Keratinocyte (primary cell): ENCODE measurements at regions not wholly inside any gene's neighbourhood (a gene's known extent, or its start where the extent isn't known, plus 50 kb on each side); places are given as distances from the start of the nearest gene placed in this dataset.
"Not testable (repeated sequence)": the region's sequence is repeated elsewhere in the genome, so short reads cannot be mapped to it uniquely, and the experiment has no call there.

Experiments used
- DNase-seq: peaks from one replicate; pipeline ENCODE4 v3.0.0-alpha.2; 2011; ENCODE audit warnings: low read depth, missing footprints, low spot score
- FAIRE-seq: peaks from 2 replicates; lab custom pipeline; 2011; peaks lifted over from hg19 to GRCh38; lab: Jason Lieb, UNC
- H2AFZ ChIP-seq: 2 replicates; pipeline ENCODE4 v1.6.0; 2012; ENCODE audit warnings: low read length, control low read depth, inconsistent platforms; ENCODE audit not compliant: control insufficient read depth
- H3K27ac ChIP-seq: 2 replicates; pipeline ENCODE4 v1.5.1; 2011; ENCODE audit warnings: low read length; ENCODE audit not compliant: control insufficient read depth, insufficient read depth
- H3K27me3 ChIP-seq: 3 replicates; pipeline ENCODE4 v1.6.0; 2011; ENCODE audit warnings: low read length; ENCODE audit not compliant: control insufficient read depth, insufficient read depth; ENCODE audit errors: extremely low read depth
- H3K36me3 ChIP-seq, 2 experiments: 2 replicates in 1 of 2; 3 replicates in 1 of 2; pipeline ENCODE4 v1.5.1; 2011; ENCODE audit warnings: low read length in 2 of 2, mild to moderate bottlenecking in 1 of 2; ENCODE audit not compliant: control insufficient read depth in 2 of 2, insufficient read depth in 2 of 2; ENCODE audit errors: extremely low read depth in 1 of 2
- H3K4me1 ChIP-seq: 3 replicates; pipeline ENCODE4 v1.5.1; 2011; ENCODE audit warnings: low read length; ENCODE audit not compliant: control insufficient read depth, insufficient read depth; ENCODE audit errors: extremely low read depth
- H3K4me2 ChIP-seq: 3 replicates; pipeline ENCODE4 v1.6.0; 2011; ENCODE audit warnings: low read depth, low read length; ENCODE audit not compliant: control insufficient read depth, insufficient read depth; ENCODE audit errors: extremely low read depth
- H3K4me3 ChIP-seq, 3 experiments: fragments of 200-600 bp in 1 of 3; sonication (generic) in 1 of 3; 2 replicates in 2 of 3; 3 replicates in 1 of 3; pipeline ENCODE4 v1.5.1; 2011 to 2016; ENCODE audit warnings: low read length in 3 of 3, mild to moderate bottlenecking in 3 of 3, control low read depth in 2 of 3, inconsistent platforms in 1 of 3, low read depth in 1 of 3, mixed read lengths in 1 of 3, mixed run types in 1 of 3, moderate library complexity in 1 of 3; ENCODE audit not compliant: control insufficient read depth in 2 of 3, insufficient read depth in 2 of 3; ENCODE audit errors: extremely low read depth in 1 of 3
- H3K79me2 ChIP-seq: 2 replicates; pipeline ENCODE4 v1.6.0; 2012; ENCODE audit warnings: low read length; ENCODE audit not compliant: control insufficient read depth, insufficient read depth
- H3K9ac ChIP-seq: 3 replicates; pipeline ENCODE4 v1.6.0; 2011; ENCODE audit warnings: low read length; ENCODE audit not compliant: control insufficient read depth, insufficient read depth; ENCODE audit errors: extremely low read depth
- H3K9me1 ChIP-seq: 3 replicates; pipeline ENCODE4 v1.6.0; 2011; ENCODE audit warnings: low read length; ENCODE audit not compliant: control insufficient read depth, insufficient read depth; ENCODE audit errors: extremely low read depth
- H3K9me3 ChIP-seq: 2 replicates; pipeline ENCODE4 v1.5.1; 2012; ENCODE audit warnings: low read depth, low read length; ENCODE audit not compliant: control insufficient read depth
- H4K20me1 ChIP-seq: 3 replicates; pipeline ENCODE4 v1.6.0; 2011; ENCODE audit warnings: low read length; ENCODE audit not compliant: control insufficient read depth, insufficient read depth; ENCODE audit errors: extremely low read depth
- CTCF ChIP-seq, 3 experiments: IDR thresholded peaks in 1 of 3; conservative IDR thresholded peaks in 1 of 3; optimal IDR thresholded peaks in 1 of 3; 2 replicates in 2 of 3; 3 replicates in 1 of 3; pipeline versions ENCODE3 to v1.5.1; 2011; ENCODE audit warnings: low read length in 3 of 3, mild to moderate bottlenecking in 3 of 3, moderate library complexity in 2 of 3, control low read depth in 1 of 3, inconsistent platforms in 1 of 3; ENCODE audit not compliant: insufficient read depth in 2 of 3; ENCODE audit errors: extremely low read depth in 1 of 3
- EZH2 ChIP-seq: IDR thresholded peaks from one replicate; pipeline ENCODE4 v1.6.1; 2012; ENCODE audit warnings: inconsistent platforms, mild to moderate bottlenecking, low read length, moderate library complexity
- dilution Hi-C: fragments of 300-500 bp; cut with MboI; formaldehyde crosslinking; loops from one replicate; pipeline ENCODE4 v1.7.0; 2020; ENCODE audit warnings: low sequenced_read_pairs; ENCODE audit not compliant: extremely low pct_ligation_motif_present

- no peaks in the 10 kb centered on the region for H3K79me2 ChIP-seq
- DNase-seq (no peak), FAIRE-seq (no peak)
- H3K27ac ChIP-seq = no peak overlapping the region
- no peak overlapping the region for H3K9ac ChIP-seq
- no peak overlapping the region for H3K4me3 ChIP-seq
- dilution Hi-C loops = no loop called here
- no peaks in the 10 kb centered on the region for H3K9me1 ChIP-seq
- TF ChIP-seq CTCF (optimal IDR thresholded peaks at IDR 0.05 in 1 of 3, IDR thresholded peaks at IDR 0.05 in 1 of 3, conservative IDR thresholded peaks at IDR 0.05 in 1 of 3; ENCODE audit: extremely low read depth in 1 of 3, insufficient read depth in 2 of 3, low read length in 3 of 3) (no peak), EZH2 (no peak)
- no peaks in the 10 kb centered on the region for H3K27me3 ChIP-seq
- no peaks in the 10 kb centered on the region for H3K4me1 ChIP-seq
- no peak overlapping the region for H3K4me2 ChIP-seq
- no peaks in the 10 kb centered on the region for H3K36me3 ChIP-seq
- no peak overlapping the region for H2AFZ ChIP-seq
- no peaks in the 10 kb centered on the region for H4K20me1 ChIP-seq
- no peaks in the 10 kb centered on the region for H3K9me3 ChIP-seq
Observed at GRCh38 chr1:238690415-238690814, 696.0 kb upstream of the CHRM3 start.

GRCh38 chr1:238684576-238684975, 701.8 kb upstream of the CHRM3 start:
- H3K36me3 ChIP-seq, H3K9ac ChIP-seq, H4K20me1 ChIP-seq, H3K4me1 ChIP-seq, DNase-seq, H3K4me2 ChIP-seq, H3K27ac ChIP-seq, H3K9me1 ChIP-seq, H3K9me3 ChIP-seq, H3K27me3 ChIP-seq, FAIRE-seq, dilution Hi-C loops, H2AFZ ChIP-seq, H3K79me2 ChIP-seq, H3K4me3 ChIP-seq: not testable (repeated sequence)

- H3K79me2 ChIP-seq = no peaks in the 10 kb centered on the region
- FAIRE-seq (peak; percentile 13), DNase-seq (no peak)
- H3K4me3 ChIP-seq = no peak overlapping the region
- no peaks in the 10 kb centered on the region for H4K20me1 ChIP-seq
- H2AFZ ChIP-seq = no peak overlapping the region
- H3K36me3 ChIP-seq = no peaks in the 10 kb centered on the region
- H3K27me3 ChIP-seq = no peaks in the 10 kb centered on the region
- no peak overlapping the region for H3K4me2 ChIP-seq
- no peak for TF ChIP-seq EZH2
- TF ChIP-seq CTCF (optimal IDR thresholded peaks at IDR 0.05 in 1 of 3, IDR thresholded peaks at IDR 0.05 in 1 of 3, conservative IDR thresholded peaks at IDR 0.05 in 1 of 3; ENCODE audit: extremely low read depth in 1 of 3, insufficient read depth in 2 of 3, low read length in 3 of 3) = no peak
- H3K9me3 ChIP-seq = no peaks in the 10 kb centered on the region
- H3K9me1 ChIP-seq = no peaks in the 10 kb centered on the region
- H3K4me1 ChIP-seq = no peaks in the 10 kb centered on the region
- H3K9ac ChIP-seq = no peak overlapping the region
- dilution Hi-C loops = no loop called here
- no peak overlapping the region for H3K27ac ChIP-seq
Observed at GRCh38 chr1:238681451-238681850, 704.9 kb upstream of the CHRM3 start.
